Stomach (tissue), 8 donors: ENCODE measurements at regions not wholly inside any gene's neighbourhood (a gene's known extent, or its start where the extent isn't known, plus 50 kb on each side); places are given as distances from the start of the nearest gene placed in this dataset.

Experiments
- DNase-seq, 2 donors: peaks; one replicate each; pipeline versions ENCODE4 v3.0.0 to v3.0.0-alpha.2; 2013 to 2019
- H3K27ac ChIP-seq, 5 donors: fragments of 200-600 bp in 4 of 5; sonication (generic) in 4 of 5; one replicate each; pipeline ENCODE4 v1.5.1; 2013 to 2019; ENCODE audit warnings: mild to moderate bottlenecking in 1 of 5, moderate library complexity in 1 of 5
- H3K27me3 ChIP-seq, 3 donors: fragments of 200-600 bp; sonication (generic); one replicate each; pipeline ENCODE4 v1.5.1; 2017 to 2019; ENCODE audit warnings: mixed run types in 1 of 3
- H3K36me3 ChIP-seq, 4 donors: fragments of 200-600 bp; sonication (generic); 1 replicate in 3 of 4; 2 replicates in 1 of 4; pipeline ENCODE4 v1.5.1; 2016 to 2019
- H3K4me1 ChIP-seq, 4 donors: fragments of 200-600 bp; sonication (generic); one replicate each; pipeline ENCODE4 v1.5.1; 2016 to 2019
- H3K4me3 ChIP-seq, 4 donors: fragments of 200-600 bp; sonication (generic) in 3 of 4; one replicate each; pipeline ENCODE4 v1.5.1; 2016 to 2019; ENCODE audit warnings: mild to moderate bottlenecking in 1 of 4
- H3K9me3 ChIP-seq, 4 donors: fragments of 200-600 bp; sonication (generic); one replicate each; pipeline ENCODE4 v1.5.1; 2016 to 2019
- CTCF ChIP-seq, 7 experiments: fragments of 450-650 bp in 4 of 7; fragments of 200-600 bp in 3 of 7; sonication (generic) in 3 of 7; IDR thresholded peaks; one replicate each; pipeline ENCODE4 v1.5.1; 2016 to 2019; ENCODE audit warnings: antibody characterized with exemption in 7 of 7, control low read depth in 2 of 7, mild to moderate bottlenecking in 1 of 7
- EP300 ChIP-seq: sonication (generic); formaldehyde crosslinking; IDR thresholded peaks from one replicate; pipeline ENCODE4 v1.6.1; 2017; ENCODE audit warnings: antibody characterized with exemption
- POLR2A ChIP-seq, 4 donors: fragments of 450-650 bp; IDR thresholded peaks; one replicate each; pipeline ENCODE4 v1.6.1; 2016; ENCODE audit warnings: antibody characterized with exemption in 4 of 4, control low read depth in 2 of 4, mild to moderate bottlenecking in 1 of 4, moderate library complexity in 1 of 4
- POLR2AphosphoS5 ChIP-seq, 3 donors: sonication (generic); formaldehyde crosslinking; IDR thresholded peaks; one replicate each; pipeline ENCODE4 v1.6.1; 2016; ENCODE audit warnings: antibody characterized with exemption in 3 of 3
- WGBS, 5 donors: extraction: QIAGEN DNeasy Blood & Tissue Kit in 3 of 5; methylation state at CpG; one replicate each; pipeline versions ENCODE4 v1.1.5 to v1.1.7; 2013 to 2018; 5-methylcytosine and 5-hydroxymethylcytosine counted together
- intact Hi-C: fragments of 100-400 bp; cut with DNase I; formaldehyde crosslinking; loops from one replicate; pipeline ENCODE4 v1.15.1; 2023; ENCODE audit warnings: low total_unique reads
- donor health status: healthy with polysubstance abuse.
- donor health status: Bipolar disorder and iron deficiency.
- donor health status: healthy.

DNA sequence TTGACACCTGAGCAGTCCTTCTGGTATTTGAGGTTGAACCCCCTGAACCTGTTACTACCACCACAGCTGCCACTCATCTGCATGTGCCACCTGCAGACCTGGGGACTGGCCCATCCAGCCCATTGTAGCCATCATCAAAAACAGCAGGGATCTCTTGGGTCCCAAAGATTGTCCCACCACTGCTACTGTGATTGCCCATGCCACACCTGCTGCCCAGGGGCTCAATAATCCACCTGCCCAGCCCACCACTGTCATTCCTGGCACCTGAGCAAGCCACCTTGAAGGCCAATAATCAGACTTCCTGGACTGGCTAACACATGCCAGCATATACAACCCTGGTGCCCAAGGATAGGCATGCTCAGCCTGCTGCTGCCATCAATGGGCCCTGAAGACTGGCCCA is 327.6 kb downstream of the CYRIA start:
- intact Hi-C loops, result no loop called here
- Histone ChIP-seq H3K4me1 (peaks cover 0 to 7% (median 0%) of the 10 kb centered on the region in 4 donors), H3K9me3 (peaks cover 0 to 8% (median 4%) of the 10 kb centered on the region in 4 donors), H3K4me3 (no peak overlapping the region), H3K36me3 (no peaks in the 10 kb centered on the region), H3K27me3 (no peaks in the 10 kb centered on the region), H3K27ac (no peak overlapping the region)
- DNase-seq, result no peak
- TF ChIP-seq POLR2A (IDR thresholded peaks at IDR 0.05), result no peak
- TF ChIP-seq CTCF (IDR thresholded peaks at IDR 0.05), result no peak
- TF ChIP-seq EP300, result no peak
- no peak for TF ChIP-seq POLR2AphosphoS5 (IDR thresholded peaks at IDR 0.05)

- 88 to 93% (median 92%) methylated on average over 7 of the region's 7 CpGs for WGBS, 5 donors
- peaks cover 0 to 7% (median 0%) of the 10 kb centered on the region in 4 donors for H3K4me1 ChIP-seq
- no peaks in the 10 kb centered on the region for H3K36me3 ChIP-seq
- DNase-seq, result no peak
- H3K27me3 ChIP-seq, result no peaks in the 10 kb centered on the region
- H3K4me3 ChIP-seq, result no peak overlapping the region
- intact Hi-C loops, result no loop called here
- H3K27ac ChIP-seq, result no peak overlapping the region
- TF ChIP-seq CTCF (IDR thresholded peaks at IDR 0.05) (no peak), EP300 (no peak), POLR2AphosphoS5 (IDR thresholded peaks at IDR 0.05) (no peak), POLR2A (IDR thresholded peaks at IDR 0.05) (no peak)
- H3K9me3 ChIP-seq, result peaks cover 0 to 8% (median 4%) of the 10 kb centered on the region in 4 donors
Observed at GRCh38 chr2:16336916-16337315, 328.7 kb downstream of the CYRIA start.

- WGBS, 5 donors, result 79 to 93% (median 90%) methylated on average over 1 of the region's 1 CpG
- H3K36me3 ChIP-seq, result no peaks in the 10 kb centered on the region
- intact Hi-C loops, result no loop called here
Observed at GRCh38 chr2:16336491-16336890, 329.1 kb downstream of the CYRIA start.

DNA sequence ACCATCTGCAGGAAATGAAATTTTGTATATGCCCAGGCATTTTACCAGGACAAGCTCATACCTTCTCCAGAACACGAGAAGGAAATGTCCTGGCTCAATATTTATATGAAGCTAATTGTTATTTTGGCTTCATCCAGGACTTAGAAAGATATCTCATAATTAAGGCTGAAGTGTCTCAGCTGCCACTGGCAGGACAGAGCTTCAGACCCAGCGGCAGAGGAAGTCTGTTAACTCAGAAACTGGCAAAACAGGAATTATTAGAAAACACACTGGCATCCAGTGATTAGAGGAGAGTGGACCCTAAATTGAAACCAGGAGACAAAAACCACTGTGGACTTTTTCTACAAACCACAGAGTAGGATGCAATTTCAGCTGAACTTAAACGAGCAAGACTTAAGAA is 329.7 kb downstream of the CYRIA start:
- Histone ChIP-seq H3K36me3 (no peaks in the 10 kb centered on the region), H3K27me3 (no peaks in the 10 kb centered on the region), H3K9me3 (peaks cover 0 to 8% (median 4%) of the 10 kb centered on the region in 4 donors), H3K4me3 (no peak overlapping the region), H3K27ac (no peak overlapping the region), H3K4me1 (peaks cover 0 to 7% (median 0%) of the 10 kb centered on the region in 4 donors)
- no peak for DNase-seq
- 27 to 46% (median 35%) methylated on average over 3 of the region's 3 CpGs for WGBS, 5 donors
- TF ChIP-seq POLR2A (IDR thresholded peaks at IDR 0.05) (no peak), EP300 (no peak), CTCF (IDR thresholded peaks at IDR 0.05) (no peak), POLR2AphosphoS5 (IDR thresholded peaks at IDR 0.05) (no peak)
- intact Hi-C loops, result no loop called here

More at GRCh38 chr2:16336491-16336890, 329.1 kb downstream of the CYRIA start:
- no peak for DNase-seq
- Histone ChIP-seq H3K27ac (no peak overlapping the region), H3K9me3 (peaks cover 0 to 8% (median 4%) of the 10 kb centered on the region in 4 donors), H3K4me1 (peaks cover 0 to 7% (median 0%) of the 10 kb centered on the region in 4 donors), H3K27me3 (no peaks in the 10 kb centered on the region), H3K4me3 (no peak overlapping the region)
- no peak for TF ChIP-seq POLR2AphosphoS5 (IDR thresholded peaks at IDR 0.05)
- TF ChIP-seq CTCF (IDR thresholded peaks at IDR 0.05), result no peak
- no peak for TF ChIP-seq POLR2A (IDR thresholded peaks at IDR 0.05)
- TF ChIP-seq EP300, result no peak
